A673 (cell line): ENCODE measurements at regions not wholly inside any gene's neighbourhood (a gene's known extent, or its start where the extent isn't known, plus 50 kb on each side); places are given as distances from the start of the nearest gene placed in this dataset.

Experiments
- BruUV-seq: library from RNA; stranded (reverse); fragments of 400-500 nt; replicated peaks from 2 replicates; lab custom pipeline; 2021; lab: Mats Ljungman, UMichigan
- CTCF ChIA-PET: fragments of 300-600 bp; sonication (Branson Sonifier 250); formaldehyde crosslinking; loops from one replicate; lab custom pipeline; 2022; ENCODE audit warnings: antibody characterized with exemption; lab: Charles Lee
- POLR2A ChIA-PET: fragments of 300-600 bp; sonication (Branson Sonifier 250); formaldehyde crosslinking; loops from one replicate; lab custom pipeline; 2022; ENCODE audit warnings: antibody characterized with exemption; ENCODE audit not compliant: low non-redundant PET; lab: Charles Lee
- DNase-seq: peaks from one replicate; pipeline ENCODE4 v3.0.0-alpha.2; 2015; ENCODE audit warnings: low spot score
- H3K27ac ChIP-seq: fragments of 200-600 bp; sonication (generic); 2 replicates; pipeline ENCODE4 v1.5.1; 2016; ENCODE audit warnings: mixed run types, low read depth, mild to moderate bottlenecking, mixed read lengths, antibody characterized with exemption, low read length; ENCODE audit not compliant: poor library complexity, severe bottlenecking
- H3K27me3 ChIP-seq: fragments of 200-600 bp; sonication (generic); replicated peaks from 2 replicates; pipeline ENCODE4 v1.6.1; 2017; ENCODE audit warnings: mixed run types, low read depth, mild to moderate bottlenecking, mixed read lengths, antibody characterized with exemption, low read length; ENCODE audit not compliant: insufficient read depth, poor library complexity
- H3K36me3 ChIP-seq: fragments of 200-600 bp; sonication (generic); 2 replicates; pipeline ENCODE4 v1.6.1; 2016; ENCODE audit warnings: mixed run types, mild to moderate bottlenecking, mixed read lengths, antibody characterized with exemption, low read length; ENCODE audit not compliant: insufficient read depth, poor library complexity, severe bottlenecking
- H3K4me1 ChIP-seq: fragments of 200-600 bp; sonication (generic); 2 replicates; pipeline ENCODE4 v1.6.1; 2017; ENCODE audit warnings: mixed run types, mild to moderate bottlenecking, mixed read lengths, antibody characterized with exemption, low read length; ENCODE audit not compliant: insufficient read depth, poor library complexity, severe bottlenecking
- H3K4me3 ChIP-seq: fragments of 200-600 bp; sonication (generic); 2 replicates; pipeline ENCODE4 v1.5.1; 2016; ENCODE audit warnings: low read depth, mixed run types, mild to moderate bottlenecking, mixed read lengths, low read length; ENCODE audit not compliant: poor library complexity, severe bottlenecking
- H3K9me3 ChIP-seq: fragments of 200-600 bp; sonication (generic); 2 replicates; pipeline ENCODE4 v1.6.1; 2016; ENCODE audit warnings: mixed run types, low read depth, mild to moderate bottlenecking, mixed read lengths, antibody characterized with exemption, low read length; ENCODE audit not compliant: poor library complexity, severe bottlenecking
- CTCF ChIP-seq: fragments of 300-800, 200-600 bp; sonication (generic); conservative IDR thresholded peaks from 2 replicates; pipeline ENCODE4 v1.5.1; 2017; ENCODE audit warnings: low read depth, mild to moderate bottlenecking, antibody characterized with exemption, low read length, moderate library complexity, mixed read lengths
- EZH2 ChIP-seq: fragments of 200-600 bp; sonication (generic); IDR thresholded peaks from 2 replicates; pipeline ENCODE4 v1.6.1; 2017; ENCODE audit warnings: borderline replicate concordance, low read depth, mild to moderate bottlenecking, mixed read lengths, antibody characterized with exemption, low read length; ENCODE audit not compliant: poor library complexity, severe bottlenecking
- intact Hi-C: fragments of 100-400 bp; cut with micrococcal nuclease; formaldehyde crosslinking; loops from one replicate; pipeline ENCODE4 v1.10.0; 2022; ENCODE audit not compliant: unreplicated experiment

DNA sequence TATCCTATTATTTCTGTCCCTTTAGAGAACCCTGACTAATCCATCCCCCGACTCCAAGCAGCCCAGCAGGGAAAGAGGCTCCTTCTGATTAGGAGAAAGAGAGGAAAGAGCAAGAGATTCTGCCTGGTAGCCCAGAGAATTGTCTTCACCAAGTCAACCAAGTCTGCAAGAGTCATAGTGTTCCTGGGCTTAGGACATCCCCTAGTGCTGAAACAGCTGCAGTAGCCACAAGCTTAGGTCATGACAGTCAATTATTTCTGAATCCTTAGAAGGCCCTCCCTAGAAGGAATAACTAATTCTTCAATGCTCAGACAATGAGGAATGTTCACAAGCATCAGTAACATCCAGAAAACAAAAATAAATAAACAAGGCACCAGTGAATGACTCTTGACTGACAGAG lies 480.3 kb upstream of the GRIA3 start:
- no peak for TF ChIP-seq EZH2
- no peak for TF ChIP-seq CTCF
- Histone ChIP-seq H3K27ac (no peak overlapping the region), H3K4me1 (no peaks in the 10 kb centered on the region), H3K27me3 (no peaks in the 10 kb centered on the region), H3K36me3 (no peaks in the 10 kb centered on the region), H3K4me3 (no peak overlapping the region), H3K9me3 (peaks cover 6% of the 10 kb centered on the region)
- POLR2A ChIA-PET, result no interaction called here
- CTCF ChIA-PET, result no interaction called here
- no peak for DNase-seq
- BruUV-seq, result no TSS peak
- intact Hi-C loops, result no loop called here

GRCh38 chrX:122739770-122740169 lies 444.3 kb upstream of the GRIA3 start:
- Histone ChIP-seq H3K36me3 (no peaks in the 10 kb centered on the region), H3K4me3 (no peak overlapping the region), H3K9me3 (peaks cover 26% of the 10 kb centered on the region), H3K27me3 (no peaks in the 10 kb centered on the region), H3K27ac (no peak overlapping the region), H3K4me1 (no peaks in the 10 kb centered on the region)
- BruUV-seq, result no TSS peak
- CTCF ChIA-PET, result no interaction called here
- POLR2A ChIA-PET, result no interaction called here
- TF ChIP-seq CTCF (no peak), EZH2 (no peak)
- no peak for DNase-seq
- intact Hi-C loops, result no loop called here

- intact Hi-C loops, result no loop called here
- no peaks in the 10 kb centered on the region for H3K9me3 ChIP-seq
- DNase-seq, result no peak
- BruUV-seq, result no TSS peak
- TF ChIP-seq EZH2 (no peak), CTCF (no peak)
- H3K27me3 ChIP-seq, result no peaks in the 10 kb centered on the region
- H3K4me1 ChIP-seq, result no peaks in the 10 kb centered on the region
- H3K4me3 ChIP-seq, result no peak overlapping the region
- no peak overlapping the region for H3K27ac ChIP-seq
- ChIA-PET CTCF (no interaction called here), POLR2A (no interaction called here)
- no peaks in the 10 kb centered on the region for H3K36me3 ChIP-seq
Observed at GRCh38 chrX:122770581-122770980, 413.5 kb upstream of the GRIA3 start.
